Stimulated activated CD8-positive, alpha-beta memory T cell treated with anti-CD3 and anti-CD28 coated beads, Interleukin-4, amount 100 ng/mL, for 48 hours (primary cell): ENCODE measurements at regions not wholly inside any gene's neighbourhood (a gene's known extent, or its start where the extent isn't known, plus 50 kb on each side); places are given as distances from the start of the nearest gene placed in this dataset.

Experiments
- DNase-seq: peaks from one replicate; pipeline ENCODE4 v3.0.0-alpha.2; 2020

DNA sequence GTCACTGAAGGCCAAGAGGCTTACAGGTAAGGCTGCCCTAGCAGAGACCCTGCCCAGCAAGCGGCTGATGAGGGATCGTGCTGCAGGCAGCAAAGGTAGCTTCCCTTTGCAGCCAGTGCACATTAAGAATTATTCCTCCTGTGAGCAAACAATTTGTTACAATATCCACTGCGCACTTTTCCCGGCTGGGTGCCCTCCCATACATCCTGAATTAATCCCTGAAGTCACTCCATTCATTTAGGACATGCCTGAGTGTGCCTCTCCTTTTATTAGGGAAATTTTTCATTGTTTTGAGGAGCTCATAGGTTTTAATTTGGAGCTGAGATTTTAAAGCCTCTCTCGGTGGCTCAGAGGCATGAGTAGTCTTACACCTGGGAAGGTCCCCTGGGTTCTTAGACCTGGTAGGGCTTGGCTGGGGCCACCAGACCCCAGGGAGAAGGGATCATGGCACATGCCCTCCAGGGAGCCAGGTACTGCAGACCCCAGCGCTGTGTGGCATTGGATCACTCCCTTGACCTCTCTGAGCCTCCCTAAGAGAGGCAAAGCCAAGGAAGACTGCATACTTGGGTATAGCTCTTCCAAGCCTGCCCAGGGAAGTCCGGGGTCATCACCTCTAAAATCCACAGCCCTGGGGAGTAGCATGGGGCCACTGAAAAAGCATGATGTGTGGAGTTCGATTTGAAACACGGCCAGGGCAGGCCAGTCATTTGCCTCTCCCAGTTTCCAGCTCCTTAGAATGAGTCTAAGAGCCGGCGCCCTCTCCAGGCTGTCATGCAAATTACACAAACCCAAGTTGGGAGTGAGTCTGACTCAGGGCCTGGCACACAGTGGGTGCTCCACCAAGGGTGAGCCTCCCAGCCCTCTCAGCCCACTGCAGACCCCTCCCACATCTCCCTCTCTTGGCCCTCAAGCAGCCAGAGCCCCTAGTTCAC, 151.9 kb upstream of the LINGO1 start:
- DNase-seq, result peak; percentile 50

DNA sequence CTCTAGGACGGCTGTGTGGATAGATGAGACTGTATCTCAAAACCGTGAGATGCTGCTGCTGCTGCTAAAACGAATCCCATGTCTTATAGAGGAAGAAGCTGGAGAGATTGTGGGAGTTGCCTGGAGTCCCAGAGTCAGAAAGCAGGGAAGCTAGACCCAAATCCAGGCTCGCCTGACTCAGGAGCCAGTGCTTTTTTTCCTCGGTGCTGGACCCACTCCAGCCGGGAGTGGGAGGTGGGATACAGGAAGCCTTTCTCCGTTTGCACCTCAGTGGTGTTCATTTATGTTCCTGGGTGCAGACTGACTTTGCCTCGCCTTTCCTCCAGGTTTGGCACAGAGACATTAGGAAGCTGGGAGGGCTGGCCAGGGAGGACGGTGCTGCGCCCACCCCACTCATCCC, 150.9 kb upstream of the LINGO1 start:
- no peak for DNase-seq

DNA sequence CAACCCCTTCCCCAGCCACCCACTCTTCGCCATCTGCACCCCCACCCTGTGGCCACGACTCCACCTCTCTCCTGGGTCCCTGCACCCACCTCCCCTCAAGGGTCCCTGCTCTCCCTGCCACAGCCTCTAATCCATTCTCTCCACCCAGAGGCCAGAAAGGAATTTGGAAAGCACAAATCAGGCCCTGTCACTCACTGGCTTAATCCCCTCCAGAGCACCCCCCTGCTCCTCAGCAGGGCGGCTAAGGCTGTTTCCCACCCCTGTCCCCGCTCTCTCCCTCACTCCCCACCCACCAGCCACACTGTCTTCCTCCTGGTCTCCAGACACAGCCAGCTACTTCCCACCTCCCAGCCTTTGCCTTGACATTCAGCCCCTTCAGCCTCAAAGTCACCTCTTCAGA, 150.0 kb upstream of the LINGO1 start:
- no peak for DNase-seq

DNA sequence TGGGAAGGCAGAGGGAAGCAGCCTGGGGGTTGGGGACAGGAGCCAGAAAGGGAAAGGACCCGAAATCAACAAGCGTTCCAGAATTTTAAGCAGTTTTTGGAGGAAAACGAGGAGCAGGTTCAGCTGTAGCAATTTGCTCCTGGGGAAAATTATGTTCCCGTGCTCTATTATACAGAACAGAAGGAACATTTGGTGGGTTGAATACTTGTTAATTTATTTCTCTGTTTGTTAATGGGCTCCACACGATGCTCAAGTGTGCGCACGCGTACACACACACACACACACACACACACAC, 149.2 kb upstream of the LINGO1 start:
- no peak for DNase-seq

DNA sequence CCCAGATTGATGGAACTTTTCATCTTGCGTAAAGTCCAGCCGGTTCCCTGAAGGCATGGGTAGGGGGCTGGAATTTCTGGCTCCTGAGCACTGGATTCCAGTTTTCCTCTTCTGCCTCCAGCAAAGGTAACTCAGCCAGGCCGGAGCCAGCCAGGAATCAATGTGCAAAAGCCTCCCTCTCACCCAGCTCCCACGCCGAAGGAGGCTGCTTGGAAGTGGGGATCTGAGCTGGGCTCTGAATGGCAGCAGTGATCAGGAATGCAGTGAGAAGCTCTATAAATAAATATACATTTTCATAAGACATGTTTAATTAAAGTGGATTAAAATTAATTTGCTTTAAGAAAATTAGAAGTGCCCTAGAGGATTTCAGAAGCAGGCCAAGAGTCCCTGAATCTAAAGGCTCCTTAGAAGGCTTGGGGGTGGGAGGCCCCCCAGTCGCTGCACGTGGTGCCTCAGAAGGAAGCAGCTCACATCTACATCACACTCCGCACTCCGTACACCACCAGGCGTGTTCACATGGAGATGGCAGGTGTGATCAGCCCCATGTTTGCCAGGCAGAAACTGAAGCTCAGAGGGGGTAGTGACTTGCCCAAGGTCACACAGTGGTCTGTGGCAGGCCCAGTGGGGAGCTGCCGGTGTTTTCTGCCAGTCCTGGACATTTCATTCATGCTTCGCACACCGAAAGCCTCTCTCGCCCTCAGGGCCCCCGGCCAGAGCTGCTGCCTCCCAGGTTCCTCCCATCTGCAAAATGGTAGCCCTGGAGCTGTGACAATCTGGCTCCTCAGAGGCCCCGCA, 148.6 kb upstream of the LINGO1 start:
- DNase-seq, result no peak

DNA sequence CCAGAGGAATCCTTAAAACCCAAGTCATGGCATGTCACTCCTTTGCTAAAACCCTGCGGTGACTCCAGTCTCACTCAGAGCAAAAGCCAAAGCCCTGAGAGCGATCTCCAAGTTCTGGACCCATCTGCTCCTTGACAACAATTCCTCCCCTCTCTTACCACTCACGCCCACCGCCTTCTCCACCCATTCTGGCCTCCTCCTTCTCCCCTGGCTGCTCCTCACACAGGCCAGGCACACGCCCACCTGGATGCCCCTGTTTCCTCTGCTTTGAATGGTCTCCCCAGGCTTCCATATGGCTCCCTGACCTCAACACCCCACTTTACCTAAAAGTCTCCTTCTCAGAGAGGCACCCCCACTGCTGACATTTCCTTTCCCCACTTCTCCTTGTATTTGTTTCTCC, 146.1 kb upstream of the LINGO1 start:
- DNase-seq, result no peak

DNA sequence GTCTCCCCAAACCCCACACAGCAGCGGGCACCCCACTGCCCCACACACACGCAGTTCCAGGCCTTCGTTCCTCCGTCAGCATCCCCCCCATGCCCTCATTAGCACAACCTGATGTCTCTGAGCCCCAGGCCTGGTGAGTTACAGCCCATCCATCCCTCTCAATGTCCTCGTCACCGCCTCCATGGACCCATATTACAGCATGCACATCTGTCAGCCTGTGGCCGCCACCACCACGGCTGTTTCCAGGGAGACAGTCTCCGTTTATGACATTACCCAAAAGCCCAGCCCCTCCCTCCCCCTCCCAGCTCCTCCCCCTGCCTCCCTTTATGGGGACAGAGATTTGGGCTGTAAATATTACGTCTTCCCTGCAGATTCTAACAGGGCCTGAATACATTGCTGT, 143.1 kb upstream of the LINGO1 start:
- DNase-seq, result no peak

DNA sequence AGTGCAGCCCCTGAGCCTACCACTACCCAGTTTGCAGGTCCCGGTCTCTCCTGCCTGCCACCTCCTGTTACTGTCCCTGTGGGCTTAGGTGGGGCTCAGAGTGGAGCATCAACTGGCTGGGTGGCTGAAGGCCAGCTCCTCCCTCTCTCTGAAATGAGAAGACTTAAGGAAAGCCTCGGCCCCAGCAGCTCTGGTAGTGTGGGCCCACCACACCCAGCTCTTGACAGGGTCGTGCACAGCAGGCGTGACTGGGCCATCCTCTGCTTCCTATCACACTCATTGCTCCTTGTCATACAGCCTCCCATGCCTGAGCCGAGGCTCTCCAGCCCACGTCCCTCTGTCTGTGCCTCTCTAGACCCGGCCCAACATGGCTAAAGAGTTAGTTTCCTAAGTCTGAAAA, 142.7 kb upstream of the LINGO1 start:
- no peak for DNase-seq

DNA sequence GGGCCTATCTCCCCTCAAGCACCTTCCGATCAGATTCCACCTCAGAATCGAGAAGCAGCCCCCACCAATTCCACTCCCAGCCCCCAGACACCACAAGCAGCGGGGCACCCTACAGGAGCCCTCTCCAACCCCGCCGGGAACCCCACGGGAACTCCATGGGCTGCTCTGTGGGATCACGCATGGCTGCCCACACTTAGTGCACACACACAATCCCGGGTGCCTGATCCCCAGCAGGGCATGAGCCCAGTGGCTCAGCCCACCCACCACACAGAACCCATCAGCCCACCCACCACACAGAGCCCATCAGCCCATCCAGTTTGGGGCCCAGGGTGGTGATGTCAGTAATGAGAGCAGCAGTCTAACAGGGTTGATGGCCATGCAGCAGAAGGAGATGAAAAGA, 141.6 kb upstream of the LINGO1 start:
- no peak for DNase-seq

DNA sequence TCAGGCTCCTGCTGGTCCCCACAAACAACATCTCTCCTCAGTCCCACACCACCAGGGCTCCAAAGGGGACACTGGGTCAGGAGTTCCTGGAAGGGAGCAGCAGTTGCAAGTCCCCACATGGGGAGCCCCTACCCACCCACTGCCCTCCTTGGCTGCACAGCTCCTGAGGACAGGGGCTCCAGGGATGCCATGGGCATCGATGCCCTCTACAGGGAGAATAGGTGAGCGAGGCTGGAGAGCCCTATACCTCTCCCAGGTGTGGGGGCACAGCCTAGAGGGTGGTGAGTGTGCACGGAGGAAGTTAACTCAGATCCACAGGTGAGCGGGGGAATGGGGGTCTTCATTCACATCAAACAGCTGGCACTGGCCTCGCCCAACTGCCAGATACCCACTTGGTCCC, 141.2 kb upstream of the LINGO1 start:
- no peak for DNase-seq

DNA sequence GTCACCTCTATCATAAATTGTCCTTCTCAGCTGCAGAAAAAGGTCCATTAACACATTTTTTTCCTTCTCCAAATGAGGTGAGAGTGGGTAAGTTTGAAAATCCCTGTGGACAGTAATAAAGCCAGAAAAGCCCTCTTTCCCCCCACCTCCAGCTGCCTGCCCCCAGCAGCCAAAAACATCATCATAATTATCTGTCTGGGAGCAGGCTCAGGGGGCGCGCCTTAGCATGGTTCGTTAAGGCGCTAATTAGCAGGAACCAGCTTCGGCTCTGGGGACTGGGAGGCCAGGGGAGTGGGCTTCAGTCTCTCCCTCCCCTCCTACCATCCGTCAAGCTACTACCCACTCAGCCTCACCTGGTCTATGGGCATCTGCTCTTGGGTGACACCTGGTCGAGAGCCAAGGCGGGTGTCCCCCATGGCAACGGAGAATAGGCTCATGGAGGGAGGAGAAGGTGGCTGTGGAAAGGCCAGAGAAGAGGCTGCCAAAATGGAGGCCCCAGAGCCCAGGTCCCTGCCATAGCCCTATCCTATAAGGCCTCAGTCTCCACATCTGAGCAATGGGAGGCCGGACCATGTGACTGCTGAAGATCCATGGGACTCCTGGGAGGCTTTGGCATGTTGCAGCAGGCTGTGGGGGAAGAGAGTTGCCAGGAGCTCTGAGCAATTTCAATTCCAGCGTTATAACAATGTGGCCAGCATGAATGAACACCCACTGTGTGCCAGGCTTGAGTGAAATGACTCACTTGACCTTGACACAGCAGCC, 140.1 kb upstream of the LINGO1 start:
- no peak for DNase-seq

DNA sequence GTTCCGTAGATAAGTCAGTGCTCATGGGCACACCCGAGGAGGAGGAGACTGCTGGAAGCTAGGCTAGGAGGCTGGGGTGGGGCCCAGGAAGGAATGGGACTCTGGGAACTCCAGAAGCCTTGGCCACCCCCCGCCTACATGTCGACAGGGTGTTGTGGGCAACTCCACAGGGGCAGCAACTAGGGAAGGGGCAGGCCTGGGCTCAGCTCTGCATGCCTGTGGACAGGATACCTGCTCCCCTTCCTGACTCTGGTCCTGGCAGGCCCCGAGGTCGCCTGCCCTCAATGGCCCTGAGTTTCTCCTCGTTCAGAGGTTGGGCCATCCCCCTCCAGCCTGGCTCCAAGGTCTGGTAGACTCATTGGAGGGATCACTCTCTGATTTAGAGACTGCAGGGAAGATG, 138.9 kb upstream of the LINGO1 start:
- DNase-seq, result no peak

DNA sequence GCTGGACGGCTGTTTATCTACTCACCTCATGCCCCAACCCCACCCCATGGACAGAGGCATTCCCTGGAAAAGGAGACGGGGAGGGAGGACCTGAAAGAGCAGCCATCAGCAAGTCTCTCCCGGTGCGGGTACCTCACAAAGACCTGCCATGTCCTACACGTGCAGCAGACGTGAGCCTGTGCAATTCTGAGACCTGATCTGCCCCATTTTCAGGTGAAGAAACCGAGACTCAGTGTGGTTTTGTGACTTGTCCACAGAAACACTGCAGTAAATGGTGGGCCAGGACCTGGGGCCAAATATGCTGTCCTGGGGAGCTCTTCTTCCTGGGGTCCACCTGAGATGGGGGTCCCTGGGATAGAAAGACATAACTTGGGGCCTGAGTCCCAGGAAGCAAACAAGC, 137.0 kb upstream of the LINGO1 start:
- DNase-seq, result no peak

DNA sequence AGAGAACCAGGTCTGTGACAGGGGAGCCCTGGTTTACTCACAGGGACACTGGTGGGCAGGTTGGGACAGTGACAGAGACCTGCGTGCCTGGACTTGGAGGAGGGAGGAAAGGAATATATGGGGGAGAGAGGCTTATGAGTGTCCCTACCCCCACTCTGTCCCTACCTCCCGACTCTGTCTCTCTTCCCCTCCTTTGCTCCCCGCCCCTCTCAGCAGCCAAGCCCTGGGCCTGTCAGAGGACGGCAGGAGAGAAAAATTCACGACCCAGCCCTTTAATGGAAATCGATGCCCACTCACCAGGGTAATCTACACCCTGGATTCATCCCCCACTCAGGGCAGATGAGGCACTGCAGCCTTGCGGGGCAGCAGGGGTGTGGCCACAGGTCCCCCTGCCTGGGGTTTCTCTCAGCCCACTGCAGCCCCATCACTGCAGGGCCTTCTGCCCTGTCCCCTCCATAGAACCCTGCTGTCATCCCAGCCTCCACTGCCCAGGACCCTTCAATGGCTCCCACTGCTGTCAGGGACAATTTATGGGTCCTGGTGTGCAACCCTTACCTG, 135.9 kb upstream of the LINGO1 start:
- no peak for DNase-seq

DNA sequence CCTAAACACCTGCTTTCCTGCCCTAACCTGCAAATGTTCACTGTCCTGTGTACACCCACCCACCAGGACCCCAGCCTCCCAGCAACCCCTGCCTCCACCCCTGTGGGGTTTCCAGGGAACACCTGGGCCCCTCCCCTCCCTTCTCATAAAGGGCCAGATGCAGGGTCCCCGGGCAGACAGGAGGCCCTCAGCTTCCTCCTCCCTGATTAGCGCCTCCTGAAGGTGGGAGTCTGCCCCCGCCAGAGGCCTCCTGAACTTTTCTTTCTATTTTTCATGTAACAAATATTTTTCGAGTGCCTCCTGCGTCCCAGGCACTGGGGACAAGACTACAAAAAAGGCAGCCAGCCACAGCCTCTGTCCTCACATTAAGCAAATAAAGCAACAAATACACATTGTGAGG, 135.4 kb upstream of the LINGO1 start:
- no peak for DNase-seq

DNA sequence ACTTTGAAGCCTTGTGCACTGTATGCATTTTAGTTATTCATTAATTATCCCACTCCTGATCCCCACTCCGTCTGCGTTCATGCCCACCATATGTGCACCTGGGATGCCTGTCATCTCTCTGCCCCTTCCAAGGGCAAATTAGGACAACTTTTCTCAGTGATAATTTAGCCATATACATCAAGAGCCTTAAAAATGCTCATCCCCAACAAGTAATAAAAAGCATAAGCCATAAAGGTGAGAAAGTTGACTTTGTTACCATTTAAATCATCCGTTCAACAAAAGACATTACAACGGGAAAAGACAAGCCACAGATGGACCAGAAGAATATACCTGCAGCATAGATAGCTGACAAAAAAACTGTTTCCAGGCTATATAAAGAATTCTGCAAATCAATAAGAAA, 131.4 kb upstream of the LINGO1 start:
- no peak for DNase-seq

DNA sequence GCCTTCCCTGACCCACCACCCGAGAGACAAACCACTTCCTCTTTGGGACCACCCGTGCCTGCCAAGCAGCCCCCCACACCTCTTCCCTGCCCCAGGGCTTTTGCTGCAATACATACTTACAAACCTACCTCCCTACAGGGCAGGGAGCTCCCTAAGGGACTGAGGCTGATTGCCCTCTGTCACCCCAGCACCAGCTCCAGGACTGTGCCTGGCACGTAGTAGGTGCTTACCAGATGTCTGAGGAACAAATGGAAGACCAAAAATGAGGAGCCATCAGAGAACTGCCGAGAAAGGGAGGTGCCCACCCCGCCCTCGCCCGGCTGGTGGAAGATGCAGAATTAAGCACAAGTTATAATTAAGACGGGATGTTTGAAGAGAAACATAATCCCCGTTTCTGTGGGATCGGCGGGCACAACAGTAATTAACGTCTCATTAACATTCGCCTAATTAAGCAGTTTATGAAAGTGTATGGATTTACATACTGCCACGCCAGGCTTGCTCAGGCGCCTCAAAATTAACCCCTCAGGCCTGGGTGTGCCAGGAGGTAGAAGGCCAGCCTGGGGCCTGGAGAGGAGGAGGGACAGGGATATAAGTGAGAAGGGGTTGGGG, 130.1 kb upstream of the LINGO1 start:
- DNase-seq, result no peak

DNA sequence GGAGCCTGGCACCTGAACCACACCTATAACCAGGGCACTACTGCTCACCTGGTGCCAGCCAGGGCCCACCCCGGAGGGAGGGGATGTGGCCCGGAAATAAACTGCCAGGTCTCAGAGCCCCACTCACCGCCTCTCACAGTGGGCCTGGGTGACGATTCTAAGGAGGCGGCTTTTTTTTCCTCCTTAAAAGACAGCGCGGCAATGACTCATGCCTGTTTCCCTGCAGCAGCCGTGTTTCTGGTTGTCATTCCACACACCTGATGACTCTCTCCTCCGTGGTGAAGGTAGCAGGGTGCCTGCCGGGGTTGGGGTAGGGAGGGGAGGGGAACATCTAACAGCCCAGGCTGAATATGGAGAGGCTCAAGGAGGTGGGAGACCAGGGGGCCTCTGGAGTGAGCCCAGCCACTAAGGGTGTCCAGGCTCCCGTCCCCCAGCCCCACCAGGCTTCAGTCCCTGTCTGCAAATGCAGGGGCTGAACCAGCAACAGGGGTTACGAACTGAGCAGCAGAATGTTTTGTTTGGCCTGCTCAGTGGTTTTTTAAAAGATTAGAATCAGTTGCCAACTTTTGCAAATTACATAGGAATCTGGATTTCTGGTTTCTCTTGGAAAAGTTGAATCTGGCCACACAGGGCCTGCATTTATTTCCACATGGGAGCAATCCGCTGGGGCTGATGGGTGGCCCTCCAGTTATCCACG, 127.3 kb upstream of the LINGO1 start:
- DNase-seq, result no peak

DNA sequence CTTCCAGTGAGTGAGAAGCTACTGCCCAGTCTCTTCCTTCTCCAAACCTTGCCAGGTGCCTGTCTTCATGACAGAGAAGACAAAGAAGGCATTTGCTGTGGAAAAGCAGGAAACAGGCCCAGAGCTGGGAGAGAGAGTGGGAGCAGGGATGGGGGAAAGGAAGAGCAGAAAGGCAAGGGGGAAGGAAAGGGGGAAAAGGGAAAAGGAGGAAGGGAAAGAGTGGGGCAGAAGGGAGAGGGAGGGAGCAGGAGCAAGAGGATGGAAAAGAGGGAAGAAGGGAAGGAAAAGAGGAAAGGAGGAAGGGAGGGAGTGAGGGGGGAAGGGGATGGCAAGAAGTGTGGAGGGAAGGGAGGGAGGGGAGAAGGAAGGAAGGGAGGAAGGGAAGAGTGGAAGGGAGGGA, 121.2 kb upstream of the LINGO1 start:
- DNase-seq, result no peak

DNA sequence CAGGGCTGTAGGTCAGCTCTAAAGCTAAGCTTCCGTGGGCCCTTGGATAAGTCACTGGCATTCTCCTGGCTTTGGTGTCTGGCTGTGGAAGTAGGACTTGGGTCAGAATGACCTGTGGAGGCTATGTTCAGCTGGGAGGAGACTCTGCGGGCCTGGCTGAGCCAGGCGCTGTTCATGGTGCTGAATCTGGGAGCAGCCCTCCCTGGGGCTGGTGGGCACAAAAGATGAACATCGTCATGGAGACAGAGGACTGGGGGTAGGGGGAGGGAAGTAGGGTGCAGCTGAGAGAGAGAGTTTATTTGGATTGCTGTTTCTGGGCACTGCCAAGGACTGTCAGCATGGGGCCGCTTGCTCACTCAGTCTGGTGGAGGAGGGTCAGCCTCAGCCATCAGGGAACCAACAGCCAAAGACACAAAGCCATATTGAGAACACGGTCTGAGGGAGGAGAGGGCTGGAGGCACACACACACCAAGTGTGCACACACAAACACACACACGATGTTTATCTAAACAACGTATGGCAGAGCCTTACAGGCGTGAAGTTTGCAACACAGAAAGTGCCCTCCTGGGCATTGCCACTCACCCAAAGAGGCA, 120.7 kb upstream of the LINGO1 start:
- no peak for DNase-seq

DNA sequence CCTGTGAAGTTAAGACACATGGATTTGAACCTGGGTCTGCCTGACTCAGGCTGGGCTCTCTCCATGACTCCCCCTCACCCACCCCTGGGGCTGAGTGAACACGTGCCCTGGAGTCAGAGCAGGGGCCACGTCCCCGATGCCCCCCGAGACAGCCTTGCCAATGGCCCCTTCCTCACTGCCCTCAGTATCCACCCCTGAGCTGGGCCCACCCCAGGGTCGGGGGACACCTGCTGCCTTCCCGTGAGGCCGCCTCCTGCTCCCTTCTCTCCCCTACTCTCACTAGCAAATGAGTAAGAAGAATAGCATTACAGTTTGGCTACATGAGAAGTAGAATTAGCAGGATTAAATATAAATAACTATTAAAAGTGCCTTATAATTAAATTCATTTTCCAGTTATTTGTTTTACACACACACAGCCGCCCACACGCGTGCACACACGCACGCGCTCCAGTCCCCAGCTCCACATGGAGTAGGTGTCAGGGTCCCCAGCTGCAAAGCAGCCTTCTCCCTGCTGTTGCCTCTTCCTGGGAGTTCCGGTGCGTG, 117.4 kb upstream of the LINGO1 start:
- no peak for DNase-seq
